HG03469 (cell line): ENCODE measurements at regions not wholly inside any gene's neighbourhood (a gene's known extent, or its start where the extent isn't known, plus 50 kb on each side); places are given as distances from the start of the nearest gene placed in this dataset.

Source experiments
- ATAC-seq: cut with Tn5 transposase; IDR thresholded peaks from one replicate; pipeline ENCODE4 v1.9.1; 2021; ENCODE audit warnings: mild to moderate bottlenecking, moderate library complexity, moderate number of reproducible peaks; ENCODE audit not compliant: unreplicated experiment

DNA sequence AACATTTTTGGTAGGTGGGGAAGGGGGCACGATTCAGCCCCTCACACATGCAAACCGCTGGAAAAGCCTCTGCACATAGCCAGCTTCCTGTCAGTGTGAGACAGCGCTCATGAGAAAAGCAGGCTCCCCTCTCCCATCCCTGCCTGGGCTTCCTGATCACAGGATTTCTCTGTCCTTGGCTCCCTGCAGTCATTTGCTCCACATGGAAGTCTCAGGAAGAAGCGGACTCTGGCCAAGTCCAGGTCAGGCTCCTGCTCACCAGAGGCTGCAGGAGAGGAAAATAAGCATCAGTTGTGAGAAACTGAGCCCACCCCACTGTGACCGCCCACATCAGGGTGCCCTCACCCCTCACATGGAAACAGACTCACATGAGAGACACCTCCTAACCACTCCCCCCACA lies 664.3 kb upstream of the TENM3 start:
- no peak for ATAC-seq

DNA sequence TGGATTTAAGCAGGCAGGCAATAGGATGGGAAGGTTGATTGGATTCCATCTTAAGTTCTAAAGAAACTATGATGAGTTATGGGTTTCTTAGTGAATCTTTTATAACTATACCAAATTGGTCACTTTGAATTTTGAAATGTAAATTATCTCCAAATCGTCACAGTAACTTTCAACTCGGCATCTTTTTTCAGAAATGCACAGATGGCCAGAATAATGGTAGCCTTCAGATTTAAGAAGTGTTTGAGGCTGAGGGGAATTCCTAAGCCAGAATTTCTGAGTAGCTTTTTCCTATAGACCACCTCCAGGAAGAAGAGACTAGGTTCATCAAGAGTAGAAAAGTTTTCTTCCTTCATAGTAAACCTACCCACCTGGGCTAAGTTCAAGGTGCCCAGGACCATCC lies 663.7 kb upstream of the TENM3 start:
- no peak for ATAC-seq

DNA sequence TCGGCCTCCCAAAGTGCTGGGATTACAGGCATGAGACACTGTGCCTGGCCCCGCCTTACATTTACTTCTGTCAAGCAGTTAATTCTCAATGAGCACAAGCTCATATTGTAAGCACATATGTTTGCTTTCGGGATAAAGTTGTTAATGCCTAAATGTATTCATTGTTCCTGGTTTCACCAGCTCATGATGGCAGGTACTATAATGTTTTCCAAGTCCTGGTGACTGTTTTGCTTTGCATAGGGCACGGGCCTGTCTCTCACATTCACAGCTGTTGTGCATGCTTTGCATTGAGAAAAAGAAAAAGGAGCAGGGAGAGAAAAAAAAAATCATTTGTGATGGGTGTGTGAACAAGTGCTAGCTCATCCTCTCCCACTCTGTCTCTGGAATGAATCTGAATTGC lies 661.2 kb upstream of the TENM3 start:
- no peak for ATAC-seq

- no peak for ATAC-seq
These were observed 660.6 kb upstream of the TENM3 start for GRCh38 chr4:181582595-181582994.

GRCh38 chr4:181588733-181589302 lies 654.4 kb upstream of the TENM3 start:
- no peak for ATAC-seq

GRCh38 chr4:181592221-181592745 lies 650.9 kb upstream of the TENM3 start:
- no peak for ATAC-seq

GRCh38 chr4:181593703-181594102 lies 649.5 kb upstream of the TENM3 start:
- ATAC-seq, result no peak

DNA sequence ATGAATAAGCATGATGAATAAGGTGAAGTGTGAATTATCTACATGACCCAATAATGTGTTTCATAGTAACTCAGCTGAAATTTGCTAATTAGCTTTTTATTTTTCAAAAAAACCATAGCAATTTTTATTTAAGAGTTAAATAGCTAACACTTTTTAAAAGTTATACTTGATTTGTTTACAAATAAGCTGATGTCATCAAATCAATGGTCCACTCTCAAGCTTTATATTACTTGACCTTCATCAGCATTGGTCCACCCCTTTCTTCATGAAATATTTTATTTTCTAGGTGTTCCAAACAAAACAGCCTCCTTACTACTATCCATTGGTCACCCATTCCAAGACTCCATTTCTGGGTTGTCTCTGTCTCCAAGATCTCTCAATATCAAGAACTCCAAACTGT lies 649.0 kb upstream of the TENM3 start:
- ATAC-seq, result no peak

DNA sequence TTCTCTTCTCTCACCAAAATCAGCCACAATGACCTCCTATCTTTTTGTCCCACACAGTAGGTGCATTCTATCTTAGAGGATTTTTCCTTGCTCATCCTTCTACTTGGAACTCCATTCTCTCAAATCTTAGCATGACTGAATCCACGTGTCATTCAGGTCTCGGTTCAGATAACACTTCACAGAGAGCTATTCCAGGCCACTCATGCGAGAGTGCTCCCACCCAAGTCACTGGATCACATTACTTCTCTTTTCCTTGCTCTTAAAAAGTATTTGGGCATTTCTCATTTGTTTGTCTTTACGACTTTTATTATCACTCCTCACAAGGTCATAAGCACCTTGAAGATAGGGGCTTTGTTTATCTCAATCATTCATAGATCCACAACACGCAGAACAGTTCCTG lies 647.5 kb upstream of the TENM3 start:
- ATAC-seq, result no peak

DNA sequence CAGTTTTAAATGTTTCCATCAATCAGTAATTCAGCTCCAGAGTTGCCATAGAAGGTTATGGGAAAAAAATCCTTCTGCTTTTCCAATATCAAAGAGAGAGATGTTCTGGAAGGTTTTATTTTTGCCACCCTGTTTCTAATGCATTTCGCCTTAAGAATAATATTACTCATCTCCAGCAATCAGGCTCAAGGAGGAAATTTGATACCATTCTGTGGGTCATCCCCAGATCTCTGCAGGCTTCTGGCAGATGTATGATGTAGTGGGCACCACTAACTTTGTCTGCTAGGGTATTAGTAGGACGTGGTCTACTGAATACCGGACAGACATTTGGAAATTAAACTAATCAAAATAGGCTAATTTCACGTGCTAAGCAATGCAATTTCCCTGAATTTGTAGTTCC lies 645.4 kb upstream of the TENM3 start:
- no peak for ATAC-seq

GRCh38 chr4:181599134-181599533 lies 644.1 kb upstream of the TENM3 start:
- ATAC-seq, result no peak

DNA sequence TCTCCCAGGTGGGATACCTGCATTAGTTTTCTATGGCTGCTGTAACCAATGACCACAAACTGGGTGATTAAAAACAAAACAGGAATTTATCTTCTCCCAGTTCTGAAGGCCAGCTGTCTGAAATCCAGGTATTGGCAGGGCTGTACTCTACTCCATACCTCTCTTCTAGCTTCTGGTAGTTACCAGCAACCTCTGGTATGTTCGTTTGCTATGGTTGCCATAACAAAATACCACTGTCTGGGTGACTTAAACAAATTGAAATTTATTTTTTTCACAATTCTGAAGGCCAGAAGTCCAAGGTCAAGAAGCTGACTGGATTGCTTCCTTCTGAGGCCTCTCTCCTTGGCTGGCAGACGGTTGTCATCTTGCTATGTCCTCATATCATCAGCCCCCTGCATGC lies 642.1 kb upstream of the TENM3 start:
- ATAC-seq, result no peak

GRCh38 chr4:181604546-181604945 lies 638.7 kb upstream of the TENM3 start:
- ATAC-seq, result no peak

GRCh38 chr4:181606300-181606699 lies 636.9 kb upstream of the TENM3 start:
- ATAC-seq, result no peak

DNA sequence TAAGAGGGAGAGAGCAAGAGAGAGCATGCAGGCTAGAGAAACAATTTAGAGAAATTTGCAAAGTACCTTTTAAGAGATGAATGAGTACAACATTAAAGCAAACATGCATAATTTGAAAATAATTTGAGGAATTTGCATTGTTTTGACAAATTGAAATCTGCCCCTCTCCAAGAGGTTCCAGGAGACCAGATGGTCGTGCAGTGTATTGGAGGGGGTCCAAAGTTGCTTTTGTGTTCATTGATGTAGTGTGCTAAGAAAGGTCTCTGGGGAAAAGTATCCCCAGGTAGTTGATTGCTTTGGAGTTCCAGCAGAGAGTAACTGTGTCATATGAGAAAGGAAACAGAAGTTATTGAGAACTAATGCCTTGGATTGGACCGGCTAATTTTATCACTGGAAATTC lies 635.0 kb upstream of the TENM3 start:
- no peak for ATAC-seq

DNA sequence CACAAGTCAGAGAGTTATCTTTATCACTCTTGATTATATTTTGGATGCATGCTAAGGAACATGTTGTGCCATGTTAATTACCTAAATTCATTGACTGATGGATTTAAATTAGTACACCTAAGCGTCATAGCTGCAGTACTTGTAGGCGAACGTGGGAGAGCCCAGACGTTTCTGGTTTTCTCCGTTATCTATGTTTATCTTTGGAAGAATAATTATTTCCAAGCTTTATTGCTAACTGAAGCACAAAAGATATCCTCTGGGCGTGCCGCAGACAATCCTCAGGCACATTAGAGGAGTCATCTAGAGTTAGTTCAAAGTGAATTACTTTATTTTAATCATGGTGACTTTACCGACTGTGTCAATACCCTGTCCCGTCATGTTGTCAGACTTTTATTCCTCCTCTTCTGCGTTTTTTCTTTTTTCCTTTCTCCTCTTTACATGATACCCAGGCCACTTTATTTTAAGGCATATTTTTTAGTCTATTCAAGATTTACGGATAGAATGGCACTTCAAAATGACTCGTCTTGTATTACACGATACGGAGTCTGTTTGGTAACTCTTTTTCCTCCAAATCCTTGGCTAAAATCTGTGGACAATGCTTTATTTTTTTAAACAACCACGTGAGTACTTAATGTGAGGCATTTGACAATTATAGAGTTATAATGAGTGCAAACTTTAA lies 632.0 kb upstream of the TENM3 start:
- ATAC-seq, result no peak

DNA sequence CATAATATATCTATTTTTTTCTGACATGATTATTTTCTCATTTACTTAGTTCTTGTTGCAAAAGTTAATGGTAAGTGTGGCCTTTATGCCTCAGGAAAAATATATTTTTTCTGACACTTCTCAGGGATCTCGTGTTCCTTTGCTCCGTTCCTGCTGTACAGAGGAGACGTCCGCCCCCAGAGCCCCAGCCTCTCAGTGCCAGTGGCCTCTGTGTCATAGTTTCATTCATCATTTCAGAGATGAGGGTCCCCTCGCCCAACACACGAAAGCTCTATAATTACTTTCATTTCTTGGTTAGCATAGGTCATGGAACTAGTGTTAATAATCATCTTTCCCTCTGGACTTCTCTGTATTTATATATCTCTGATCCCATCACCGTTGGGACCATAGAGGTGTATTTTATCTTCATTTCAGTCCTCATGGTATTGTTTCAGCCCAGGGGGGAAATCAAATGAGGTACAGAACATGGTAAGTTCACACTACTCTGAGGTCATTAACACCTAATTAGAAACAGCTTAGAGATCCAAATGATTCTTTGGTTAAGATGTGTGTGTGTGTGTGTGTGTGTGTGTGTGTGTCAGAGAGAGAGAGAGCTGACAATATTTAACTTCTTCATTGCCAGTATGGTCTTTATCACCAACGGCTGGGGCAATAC lies 631.1 kb upstream of the TENM3 start:
- ATAC-seq, result no peak

GRCh38 chr4:181613200-181613599 lies 630.0 kb upstream of the TENM3 start:
- no peak for ATAC-seq

DNA sequence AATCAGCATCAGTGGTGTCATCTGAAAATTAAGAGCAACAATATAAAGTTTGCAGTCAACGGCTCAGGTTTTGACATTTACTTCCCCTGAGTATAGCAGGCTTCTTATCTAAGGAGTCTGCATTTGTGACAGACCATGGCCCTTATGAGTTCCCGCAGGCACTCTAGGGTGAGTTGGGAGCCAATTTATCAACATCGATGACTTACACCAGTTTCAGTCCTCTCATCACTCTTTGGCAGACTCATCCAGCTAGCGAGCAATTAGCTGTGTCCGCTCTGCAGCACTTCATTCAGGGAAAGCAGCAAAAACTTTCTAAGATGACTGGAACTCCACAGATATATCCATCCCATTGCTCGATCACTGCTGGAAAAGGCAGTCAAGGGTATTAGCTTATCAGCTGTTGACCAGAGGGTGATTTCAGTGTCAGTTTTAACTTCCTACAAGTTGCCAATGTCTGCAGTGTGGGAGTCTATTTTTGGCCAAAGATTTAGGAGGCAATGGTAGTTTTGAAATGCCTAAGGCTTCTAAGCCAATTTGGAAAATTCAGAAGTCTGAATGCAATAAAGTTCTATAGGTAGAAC lies 625.1 kb upstream of the TENM3 start:
- ATAC-seq, result no peak

- ATAC-seq, result no peak
These were observed 624.3 kb upstream of the TENM3 start for GRCh38 chr4:181618896-181619295.

DNA sequence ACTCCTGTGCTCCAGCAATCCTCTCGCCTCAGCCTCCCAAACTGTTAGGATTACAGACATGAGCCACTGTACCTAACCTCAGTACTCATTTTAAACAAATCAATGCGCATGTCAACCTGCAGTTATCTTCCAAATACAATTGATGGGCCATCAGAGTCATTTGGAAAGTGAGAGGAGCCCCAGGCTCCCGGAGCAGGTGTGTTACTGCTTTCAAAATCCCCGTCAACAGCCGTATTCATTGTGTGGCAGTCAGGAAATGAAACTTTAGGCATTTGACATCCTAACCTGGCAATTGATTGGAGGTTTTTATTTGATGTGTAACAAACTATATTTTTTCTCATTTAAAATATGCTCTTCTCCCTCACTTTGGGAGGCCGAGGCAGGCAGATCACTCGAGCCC lies 623.6 kb upstream of the TENM3 start:
- ATAC-seq, result no peak
